SHP77 treated with DMSO at 0.1 percent for 48 hours (cell line): ENCODE measurements at regions not wholly inside any gene's neighbourhood (a gene's known extent, or its start where the extent isn't known, plus 50 kb on each side); places are given as distances from the start of the nearest gene placed in this dataset.
"Not testable (repeated sequence)": the region's sequence is repeated elsewhere in the genome, so short reads cannot be mapped to it uniquely, and the experiment has no call there.

ENCODE experiments used
- DNase-seq: peaks from one replicate; lab custom pipeline; 2025; lab: John Stamatoyannopoulos, UW

GRCh38 chr21:9046870-9047269 lies 1474.5 kb upstream of the TPTE start:
- not testable (repeated sequence) for DNase-seq

DNA sequence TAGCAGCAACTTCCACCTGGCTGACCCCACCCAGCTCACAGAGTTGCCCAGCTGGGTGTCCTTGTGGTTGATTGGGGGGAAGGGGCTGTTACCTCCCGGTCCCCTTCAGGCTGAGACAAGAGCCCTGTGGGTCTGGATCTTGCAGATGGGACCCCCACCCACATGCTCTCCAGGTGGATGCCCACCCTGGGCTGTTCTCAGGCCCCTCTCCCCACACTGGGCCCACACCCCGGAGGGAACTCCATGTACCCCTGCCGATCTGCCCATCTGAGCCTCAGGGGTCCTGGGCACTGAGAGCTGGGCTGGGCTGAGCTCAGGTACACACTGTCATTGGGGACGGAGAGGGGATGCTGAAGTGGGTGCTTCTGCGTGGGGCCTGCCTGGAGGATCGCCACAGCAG lies 1453.9 kb upstream of the TPTE start:
- DNase-seq: not testable (repeated sequence)

GRCh38 chr21:9068622-9069021 lies 1452.8 kb upstream of the TPTE start:
- DNase-seq: not testable (repeated sequence)

DNA sequence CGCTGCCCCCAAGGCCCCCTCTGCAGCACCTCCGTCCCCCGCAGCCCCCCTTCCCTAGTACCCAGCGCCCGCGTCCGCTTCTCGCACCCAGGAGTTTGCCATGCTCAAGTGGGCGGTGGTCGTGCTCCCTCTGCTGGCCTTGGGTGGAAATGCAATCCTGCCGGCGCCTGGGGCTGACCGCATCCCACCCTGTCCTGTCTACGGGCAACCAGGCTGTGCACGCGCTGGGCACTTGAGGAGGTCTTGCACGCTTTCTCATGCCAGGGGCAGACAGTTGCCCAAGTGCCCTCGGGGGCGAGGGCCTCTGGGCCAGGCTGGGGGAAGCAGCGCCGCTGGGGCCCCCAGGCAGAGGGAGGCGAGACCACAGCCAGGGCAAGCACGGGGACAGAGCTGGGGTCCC lies 1450.7 kb upstream of the TPTE start:
- not testable (repeated sequence) for DNase-seq

- DNase-seq: not testable (repeated sequence)
Observed at GRCh38 chr21:9073010-9073409, 1448.4 kb upstream of the TPTE start.

GRCh38 chr21:9074772-9075171 lies 1446.6 kb upstream of the TPTE start:
- DNase-seq: not testable (repeated sequence)

DNA sequence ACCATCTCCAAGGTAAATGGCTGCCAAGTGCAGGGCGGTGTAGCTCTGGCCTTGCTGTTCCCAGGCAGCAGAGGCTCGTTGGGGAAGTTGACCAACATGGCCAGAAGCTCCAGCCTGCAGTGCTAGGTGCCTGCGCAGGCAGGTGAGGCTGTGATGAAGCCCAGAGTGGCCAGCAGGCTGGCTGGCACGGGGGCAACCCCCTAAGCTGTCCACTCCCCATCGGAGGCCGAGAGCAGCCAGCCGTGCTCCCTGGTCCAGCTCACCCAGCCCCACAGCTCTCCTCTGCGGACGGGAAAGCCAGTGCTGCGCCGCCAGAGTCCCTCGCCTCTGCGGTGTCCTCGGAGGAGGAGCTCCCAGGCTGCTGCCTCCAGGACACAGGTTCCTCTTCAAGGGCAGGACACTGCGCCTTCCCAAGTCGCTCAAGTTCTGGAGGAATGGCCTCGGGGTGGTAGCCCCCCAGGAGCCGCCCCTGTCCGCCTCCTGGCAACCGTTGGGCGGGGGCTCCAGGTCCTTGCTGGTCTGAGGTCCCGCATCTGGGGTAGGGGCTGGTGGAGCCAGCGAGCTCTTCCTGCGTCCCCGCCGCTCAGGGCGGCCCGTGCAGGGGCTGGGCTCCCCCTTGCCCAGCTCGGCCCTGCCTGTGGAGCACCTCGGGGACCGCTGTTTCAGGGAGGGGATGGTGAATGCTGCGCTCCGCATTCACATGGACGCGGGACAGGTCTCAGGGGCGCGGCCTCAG lies 1438.1 kb upstream of the TPTE start:
- DNase-seq: not testable (repeated sequence)

GRCh38 chr21:9086299-9086698 lies 1435.1 kb upstream of the TPTE start:
- not testable (repeated sequence) for DNase-seq

DNA sequence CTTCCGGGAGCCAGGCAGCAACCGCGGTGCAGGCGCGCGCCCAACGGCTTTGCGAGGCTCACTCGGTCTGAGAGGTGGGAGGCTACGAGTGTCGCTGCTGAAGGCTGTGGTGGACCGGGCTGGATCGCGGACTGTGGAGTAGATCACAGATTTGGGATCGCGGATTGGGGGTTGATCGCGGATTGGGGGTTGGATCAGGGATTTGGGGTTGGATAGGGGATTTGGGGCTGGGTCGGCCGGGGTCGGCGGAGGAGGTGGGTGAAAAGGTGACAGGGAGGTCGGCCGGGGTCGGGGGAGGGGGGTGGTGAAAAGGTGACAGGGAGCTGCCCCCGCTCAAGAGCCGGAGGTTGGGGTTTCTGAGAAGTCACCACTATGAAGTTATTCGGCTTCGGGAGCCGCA lies 1433.6 kb upstream of the TPTE start:
- DNase-seq: not testable (repeated sequence)

GRCh38 chr21:9129741-9130140 lies 1391.6 kb upstream of the TPTE start:
- not testable (repeated sequence) for DNase-seq

GRCh38 chr21:9130817-9131216 lies 1390.6 kb upstream of the TPTE start:
- DNase-seq: not testable (repeated sequence)
